Fibroblast of gingiva (primary cell): ENCODE measurements at regions not wholly inside any gene's neighbourhood (a gene's known extent, or its start where the extent isn't known, plus 50 kb on each side); places are given as distances from the start of the nearest gene placed in this dataset.
"Not testable (repeated sequence)": the region's sequence is repeated elsewhere in the genome, so short reads cannot be mapped to it uniquely, and the experiment has no call there.

Source experiments
- DNase-seq: peaks from one replicate; pipeline ENCODE4 v3.0.0-alpha.2; 2011; ENCODE audit warnings: low read depth

- no peak for DNase-seq
These were observed 138.1 kb downstream of the LIG4 start for GRCh38 chr13:108077284-108077683.

- DNase-seq: not testable (repeated sequence)
These were observed 140.9 kb downstream of the LIG4 start for GRCh38 chr13:108074429-108074828.

- DNase-seq: no peak
These were observed 144.4 kb downstream of the LIG4 start for GRCh38 chr13:108070925-108071324.

GRCh38 chr13:108070491-108070890, 144.8 kb downstream of the LIG4 start:
- DNase-seq: no peak

GRCh38 chr13:108069521-108070210, 145.7 kb downstream of the LIG4 start:
- no peak for DNase-seq

GRCh38 chr13:108064372-108064771, 151.0 kb downstream of the LIG4 start:
- not testable (repeated sequence) for DNase-seq

- DNase-seq: no peak
These were observed 155.2 kb downstream of the LIG4 start for GRCh38 chr13:108060111-108060510.

GRCh38 chr13:108056278-108056677, 159.1 kb downstream of the LIG4 start:
- DNase-seq: no peak

GRCh38 chr13:108049211-108049610, 166.1 kb downstream of the LIG4 start:
- DNase-seq: no peak

- no peak for DNase-seq
These were observed 170.4 kb downstream of the LIG4 start for GRCh38 chr13:108044954-108045353.

- DNase-seq: not testable (repeated sequence)
These were observed 172.5 kb downstream of the LIG4 start for GRCh38 chr13:108042866-108043265.

GRCh38 chr13:108037348-108037747, 178.0 kb downstream of the LIG4 start:
- no peak for DNase-seq

GRCh38 chr13:108036411-108036932, 178.9 kb downstream of the LIG4 start:
- DNase-seq: no peak

GRCh38 chr13:108034909-108035410, 180.4 kb downstream of the LIG4 start:
- DNase-seq: no peak

GRCh38 chr13:108033800-108034707, 181.3 kb downstream of the LIG4 start:
- DNase-seq: no peak

- DNase-seq: no peak
These were observed 183.5 kb downstream of the LIG4 start for GRCh38 chr13:108031865-108032264.

GRCh38 chr13:108030769-108031168, 184.6 kb downstream of the LIG4 start:
- DNase-seq: no peak

GRCh38 chr13:108026680-108027410, 188.5 kb downstream of the LIG4 start:
- no peak for DNase-seq

GRCh38 chr13:108020027-108020426, 195.3 kb downstream of the LIG4 start:
- DNase-seq: no peak

- DNase-seq: no peak
These were observed 196.9 kb downstream of the LIG4 start for GRCh38 chr13:108018371-108018870.

GRCh38 chr13:108006619-108007018, 208.7 kb downstream of the LIG4 start:
- no peak for DNase-seq

GRCh38 chr13:108005231-108005630, 210.1 kb downstream of the LIG4 start:
- DNase-seq: no peak
